ENCODE measurements at regions not wholly inside any gene's neighbourhood (a gene's known extent, or its start where the extent isn't known, plus 50 kb on each side); places are given as distances from the start of the nearest gene placed in this dataset.

DNA sequence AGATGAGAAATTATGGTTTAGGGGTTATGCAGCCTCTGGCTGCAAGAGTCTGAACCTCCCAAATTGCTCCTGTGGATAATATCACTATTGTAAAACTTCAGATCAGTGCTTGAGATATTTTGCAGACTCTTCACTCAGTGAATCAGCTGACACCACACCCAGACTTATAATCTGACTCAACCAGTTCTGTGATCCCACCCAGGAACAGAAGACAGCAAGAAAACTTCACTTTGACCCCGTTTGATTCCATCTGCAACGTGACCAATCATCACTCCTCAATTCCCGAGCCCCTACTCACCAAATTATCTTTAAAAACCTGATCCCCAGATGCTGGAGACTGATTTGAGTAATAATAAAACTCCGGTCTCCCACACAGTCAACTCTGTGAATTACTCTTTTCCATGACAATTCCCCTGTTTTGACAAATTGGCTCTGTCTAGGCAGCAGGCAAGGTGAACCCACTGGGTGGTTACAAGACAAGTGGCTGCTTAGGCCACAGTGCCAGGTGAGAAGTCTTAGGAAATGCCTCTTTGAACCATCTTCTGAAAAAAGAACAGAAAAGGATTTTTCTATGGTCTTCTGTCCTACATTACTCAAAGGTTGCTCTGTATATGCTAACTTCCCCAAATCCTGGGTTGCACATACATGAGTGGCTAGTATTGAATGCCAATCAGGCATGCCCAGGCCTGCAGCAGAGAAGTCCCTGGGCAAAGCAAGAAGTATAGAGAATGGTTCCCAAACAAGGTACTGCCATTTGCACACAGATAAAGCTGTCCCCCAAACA, 588.0 kb downstream of the PRELID2 start:
- TF ChIP-seq CTCF (conservative IDR thresholded peaks at IDR 0.05; ENCODE audit: low read depth, low read length), result no peak
- DNase-seq (ENCODE audit: low read depth), result peak; percentile 26
- no peak overlapping the region for H3K4me3 ChIP-seq (ENCODE audit: low read depth, low read length)

- no peak overlapping the region for H3K4me3 ChIP-seq (ENCODE audit: low read depth, low read length)
- no peak for TF ChIP-seq CTCF (conservative IDR thresholded peaks at IDR 0.05; ENCODE audit: low read depth, low read length)
Measured at GRCh38 chr5:145246379-145246778, 588.8 kb downstream of the PRELID2 start.

DNA sequence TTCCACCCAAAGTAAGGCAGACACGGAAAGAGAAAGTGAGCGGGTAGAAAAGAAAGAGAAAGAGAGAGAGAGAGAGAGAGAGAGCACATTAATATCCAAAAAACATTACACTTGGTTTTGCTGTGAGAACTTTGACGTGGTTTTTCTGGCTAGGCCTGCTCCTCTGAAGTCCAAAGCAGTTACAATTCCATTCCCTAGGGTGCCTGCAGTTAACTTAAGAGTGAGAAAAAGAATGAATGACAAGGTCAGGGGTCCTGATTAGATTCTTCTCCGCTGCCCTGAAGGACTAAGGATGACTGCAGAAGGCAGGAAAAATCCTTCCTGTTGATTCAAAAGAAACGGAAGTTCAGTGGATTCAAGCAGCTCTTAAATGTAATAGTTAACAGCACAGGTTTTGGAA, 589.8 kb downstream of the PRELID2 start:
- peak; percentile 62 for DNase-seq (ENCODE audit: low read depth)
- H3K4me3 ChIP-seq (ENCODE audit: low read depth, low read length), result peak overlapping the region; percentile 9
- no peak for TF ChIP-seq CTCF (conservative IDR thresholded peaks at IDR 0.05; ENCODE audit: low read depth, low read length)

More at GRCh38 chr5:145246379-145246778, 588.8 kb downstream of the PRELID2 start:
- no peak for DNase-seq (ENCODE audit: low read depth)

- peak; percentile 54 for DNase-seq (ENCODE audit: low read depth)
- no peak overlapping the region for H3K4me3 ChIP-seq (ENCODE audit: low read depth, low read length)
- no peak for TF ChIP-seq CTCF (conservative IDR thresholded peaks at IDR 0.05; ENCODE audit: low read depth, low read length)
Measured at GRCh38 chr5:145244788-145245187, 590.4 kb downstream of the PRELID2 start.

GRCh38 chr5:145244251-145244650, 590.9 kb downstream of the PRELID2 start:
- DNase-seq (ENCODE audit: low read depth), result no peak
- no peak for TF ChIP-seq CTCF (conservative IDR thresholded peaks at IDR 0.05; ENCODE audit: low read depth, low read length)
- H3K4me3 ChIP-seq (ENCODE audit: low read depth, low read length), result no peak overlapping the region

- no peak for TF ChIP-seq CTCF (conservative IDR thresholded peaks at IDR 0.05; ENCODE audit: low read depth, low read length)
- DNase-seq (ENCODE audit: low read depth), result no peak
- no peak overlapping the region for H3K4me3 ChIP-seq (ENCODE audit: low read depth, low read length)
Measured at GRCh38 chr5:145243016-145243415, 592.1 kb downstream of the PRELID2 start.

DNA sequence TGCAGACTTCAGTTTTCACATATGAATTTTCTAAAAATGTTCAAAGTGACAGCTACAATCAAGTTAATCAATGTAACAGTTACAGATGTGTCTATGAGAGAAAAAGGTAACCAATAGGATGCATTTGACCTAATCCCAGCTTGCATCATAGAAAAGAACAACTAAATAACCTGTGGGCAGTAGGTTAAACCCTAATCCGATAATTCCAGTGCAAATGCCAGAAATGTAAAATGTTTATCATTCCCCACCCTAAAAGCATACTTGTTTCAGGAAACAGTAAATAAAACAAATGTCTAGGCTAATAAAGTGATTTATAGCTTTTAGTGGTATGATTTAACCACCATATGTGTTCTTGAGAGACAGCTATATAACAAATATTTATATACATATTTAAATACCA, 592.6 kb downstream of the PRELID2 start:
- DNase-seq (ENCODE audit: low read depth), result no peak
- H3K4me3 ChIP-seq (ENCODE audit: low read depth, low read length), result no peak overlapping the region
- TF ChIP-seq CTCF (conservative IDR thresholded peaks at IDR 0.05; ENCODE audit: low read depth, low read length), result no peak

Data from choroid plexus epithelial cell (primary cell).